NCI-H2107 (cell line): ENCODE measurements at regions not wholly inside any gene's neighbourhood (a gene's known extent, or its start where the extent isn't known, plus 50 kb on each side); places are given as distances from the start of the nearest gene placed in this dataset.

Experiments
- DNase-seq: peaks from one replicate; lab custom pipeline; 2025; lab: John Stamatoyannopoulos, UW

- no peak for DNase-seq
These were observed 429.6 kb downstream of the HLX start for GRCh38 chr1:221308534-221309511.

GRCh38 chr1:221309723-221310122 is 430.5 kb downstream of the HLX start:
- DNase-seq, result peak; percentile 63

GRCh38 chr1:221310180-221310579 is 430.9 kb downstream of the HLX start:
- DNase-seq, result peak; percentile 84

GRCh38 chr1:221315330-221315729 is 426.6 kb downstream of the DUSP10 start:
- no peak for DNase-seq

- no peak for DNase-seq
These were observed 425.3 kb downstream of the DUSP10 start for GRCh38 chr1:221316491-221317056.

- no peak for DNase-seq
These were observed 424.4 kb downstream of the DUSP10 start for GRCh38 chr1:221317537-221317936.

GRCh38 chr1:221327954-221328353 is 413.9 kb downstream of the DUSP10 start:
- peak; percentile 57 for DNase-seq

GRCh38 chr1:221328371-221328770 is 413.5 kb downstream of the DUSP10 start:
- DNase-seq, result no peak

GRCh38 chr1:221331273-221332183 is 410.4 kb downstream of the DUSP10 start:
- no peak for DNase-seq

- no peak for DNase-seq
These were observed 407.8 kb downstream of the DUSP10 start for GRCh38 chr1:221334062-221334461.

GRCh38 chr1:221335161-221336101 is 406.5 kb downstream of the DUSP10 start:
- peak; percentile 9 for DNase-seq

GRCh38 chr1:221336126-221336525 is 405.8 kb downstream of the DUSP10 start:
- DNase-seq, result no peak

- DNase-seq, result no peak
These were observed 404.8 kb downstream of the DUSP10 start for GRCh38 chr1:221337106-221337505.

- DNase-seq, result no peak
These were observed 398.8 kb downstream of the DUSP10 start for GRCh38 chr1:221343136-221343535.

- DNase-seq, result no peak
These were observed 398.3 kb downstream of the DUSP10 start for GRCh38 chr1:221343607-221344006.

GRCh38 chr1:221344693-221345092 is 397.2 kb downstream of the DUSP10 start:
- DNase-seq, result no peak

- no peak for DNase-seq
These were observed 394.2 kb downstream of the DUSP10 start for GRCh38 chr1:221347706-221348105.

- DNase-seq, result no peak
These were observed 391.8 kb downstream of the DUSP10 start for GRCh38 chr1:221350091-221350490.

- DNase-seq, result no peak
These were observed 385.2 kb downstream of the DUSP10 start for GRCh38 chr1:221356693-221357092.

- no peak for DNase-seq
These were observed 378.9 kb downstream of the DUSP10 start for GRCh38 chr1:221363039-221363438.

- no peak for DNase-seq
These were observed 375.3 kb downstream of the DUSP10 start for GRCh38 chr1:221366495-221367110.
